Colonic mucosa (tissue), 4 donors: ENCODE measurements at regions not wholly inside any gene's neighbourhood (a gene's known extent, or its start where the extent isn't known, plus 50 kb on each side); places are given as distances from the start of the nearest gene placed in this dataset.

Experiments used
- DNase-seq: peaks from one replicate; pipeline ENCODE4 v3.0.0-alpha.2; 2020
- H3K27ac ChIP-seq: fragments of 200-600 bp; one replicate; pipeline ENCODE4 v1.8.0; 2021
- H3K27me3 ChIP-seq: fragments of 200-600 bp; one replicate; pipeline ENCODE4 v1.8.0; 2021
- H3K36me3 ChIP-seq: fragments of 200-600 bp; one replicate; pipeline ENCODE4 v1.8.0; 2021
- H3K4me1 ChIP-seq: fragments of 200-600 bp; one replicate; pipeline ENCODE4 v1.8.0; 2021; ENCODE audit warnings: mild to moderate bottlenecking
- H3K4me3 ChIP-seq: fragments of 200-600 bp; one replicate; pipeline ENCODE4 v1.8.0; 2021
- H3K9ac ChIP-seq, 2 donors: one replicate each; pipeline ENCODE4 v1.7.0; 2013; ENCODE audit warnings: control low read depth in 2 of 2, low read depth in 2 of 2, low read length in 2 of 2
- H3K9me3 ChIP-seq: fragments of 200-600 bp; one replicate; pipeline ENCODE4 v1.8.0; 2021
- intact Hi-C: fragments of 100-400 bp; cut with DNase I; formaldehyde crosslinking; loops from one replicate; pipeline ENCODE4 v1.14.1; 2022
- TF ChIP-seq, protein P1 (sequence below): fragments of 200-600 bp; IDR thresholded peaks from one replicate; pipeline ENCODE4 v1.8.0; 2022; ENCODE audit warnings: antibody characterized with exemption, mild to moderate bottlenecking
- donor health status: healthy.
- donor health status: DM: no; HTN: no; CAD: no.
- donor health status: DM: no; HTN: no; CAD: no.

DNA sequence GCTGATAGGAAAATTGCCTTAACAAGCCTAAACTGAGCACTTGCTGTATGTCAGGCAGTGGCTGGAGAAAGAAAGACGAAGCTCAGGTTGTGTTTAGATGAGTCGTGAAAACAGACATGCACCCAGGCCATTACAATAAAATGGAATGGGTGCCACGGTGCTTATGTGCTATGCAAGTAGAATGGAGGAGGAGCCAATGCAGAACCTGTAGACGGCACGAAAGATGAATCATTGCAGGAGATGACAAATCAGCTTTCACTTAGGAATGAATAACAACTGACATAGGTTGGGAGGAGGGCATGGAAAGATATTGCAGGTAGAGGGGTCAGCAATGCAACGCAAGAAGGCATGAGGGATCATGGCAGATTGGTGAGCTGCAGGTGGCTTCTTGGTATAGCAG, 61.2 kb upstream of the ARHGAP21 start:
- Histone ChIP-seq H3K27me3 (no peaks in the 10 kb centered on the region), H3K27ac (no peak overlapping the region), H3K9ac (no peak overlapping the region), H3K4me3 (no peak overlapping the region), H3K36me3 (no peaks in the 10 kb centered on the region), H3K9me3 (no peaks in the 10 kb centered on the region), H3K4me1 (no peaks in the 10 kb centered on the region)
- TF ChIP-seq, protein P1, sequence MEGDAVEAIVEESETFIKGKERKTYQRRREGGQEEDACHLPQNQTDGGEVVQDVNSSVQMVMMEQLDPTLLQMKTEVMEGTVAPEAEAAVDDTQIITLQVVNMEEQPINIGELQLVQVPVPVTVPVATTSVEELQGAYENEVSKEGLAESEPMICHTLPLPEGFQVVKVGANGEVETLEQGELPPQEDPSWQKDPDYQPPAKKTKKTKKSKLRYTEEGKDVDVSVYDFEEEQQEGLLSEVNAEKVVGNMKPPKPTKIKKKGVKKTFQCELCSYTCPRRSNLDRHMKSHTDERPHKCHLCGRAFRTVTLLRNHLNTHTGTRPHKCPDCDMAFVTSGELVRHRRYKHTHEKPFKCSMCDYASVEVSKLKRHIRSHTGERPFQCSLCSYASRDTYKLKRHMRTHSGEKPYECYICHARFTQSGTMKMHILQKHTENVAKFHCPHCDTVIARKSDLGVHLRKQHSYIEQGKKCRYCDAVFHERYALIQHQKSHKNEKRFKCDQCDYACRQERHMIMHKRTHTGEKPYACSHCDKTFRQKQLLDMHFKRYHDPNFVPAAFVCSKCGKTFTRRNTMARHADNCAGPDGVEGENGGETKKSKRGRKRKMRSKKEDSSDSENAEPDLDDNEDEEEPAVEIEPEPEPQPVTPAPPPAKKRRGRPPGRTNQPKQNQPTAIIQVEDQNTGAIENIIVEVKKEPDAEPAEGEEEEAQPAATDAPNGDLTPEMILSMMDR = no peak
- intact Hi-C loops = no loop called here
- DNase-seq = no peak

DNA sequence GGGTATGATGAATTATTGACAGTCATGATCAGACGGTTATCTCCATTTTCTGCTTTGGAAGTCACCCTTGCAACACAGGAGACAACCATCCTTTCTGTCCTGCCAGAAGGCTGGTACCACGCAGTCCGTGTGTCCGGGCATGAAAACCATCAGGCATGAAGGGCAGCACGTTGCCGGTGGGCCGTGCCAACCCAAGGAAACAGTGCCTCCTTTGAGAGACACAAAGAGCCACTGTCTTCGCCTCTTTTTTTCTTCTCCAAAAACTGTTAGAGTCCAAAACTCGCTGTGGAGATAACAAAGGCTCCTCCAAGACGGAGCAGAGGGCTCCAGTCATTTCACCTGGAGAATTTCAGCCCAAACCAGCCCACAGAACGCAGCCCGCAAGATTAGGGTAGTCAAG, 60.4 kb upstream of the ARHGAP21 start:
- H3K9me3 ChIP-seq = no peaks in the 10 kb centered on the region
- no peaks in the 10 kb centered on the region for H3K27me3 ChIP-seq
- H3K4me3 ChIP-seq = no peak overlapping the region
- no peak overlapping the region for H3K9ac ChIP-seq
- no peaks in the 10 kb centered on the region for H3K4me1 ChIP-seq
- H3K27ac ChIP-seq = no peak overlapping the region
- H3K36me3 ChIP-seq = no peaks in the 10 kb centered on the region
- no peak for DNase-seq
- intact Hi-C loops = no loop called here
- TF ChIP-seq, protein P1 = no peak

DNA sequence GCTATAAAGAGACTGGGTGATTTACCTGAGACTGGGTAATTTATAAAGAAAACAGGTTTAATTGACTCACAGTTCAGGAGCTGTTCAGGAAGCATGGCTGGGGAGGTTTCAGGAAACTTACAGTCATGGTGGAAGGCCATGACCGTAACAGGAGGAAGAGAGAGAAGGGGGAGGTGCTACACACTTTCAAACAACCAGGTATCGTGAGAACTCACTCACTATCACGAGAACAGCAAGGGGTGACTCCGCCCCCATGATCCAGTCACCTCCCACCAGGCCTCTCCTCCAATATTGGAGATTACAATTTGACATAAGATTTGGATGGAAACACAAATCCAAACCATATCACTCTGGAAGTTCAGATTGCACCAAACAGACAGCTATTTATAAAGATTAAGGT, 59.8 kb upstream of the ARHGAP21 start:
- H3K4me1 ChIP-seq = no peaks in the 10 kb centered on the region
- intact Hi-C loops = no loop called here
- no peak overlapping the region for H3K9ac ChIP-seq
- TF ChIP-seq, protein P1 = no peak
- no peak overlapping the region for H3K4me3 ChIP-seq
- H3K9me3 ChIP-seq = no peaks in the 10 kb centered on the region
- no peak overlapping the region for H3K27ac ChIP-seq
- no peaks in the 10 kb centered on the region for H3K27me3 ChIP-seq
- no peaks in the 10 kb centered on the region for H3K36me3 ChIP-seq
- no peak for DNase-seq

DNA sequence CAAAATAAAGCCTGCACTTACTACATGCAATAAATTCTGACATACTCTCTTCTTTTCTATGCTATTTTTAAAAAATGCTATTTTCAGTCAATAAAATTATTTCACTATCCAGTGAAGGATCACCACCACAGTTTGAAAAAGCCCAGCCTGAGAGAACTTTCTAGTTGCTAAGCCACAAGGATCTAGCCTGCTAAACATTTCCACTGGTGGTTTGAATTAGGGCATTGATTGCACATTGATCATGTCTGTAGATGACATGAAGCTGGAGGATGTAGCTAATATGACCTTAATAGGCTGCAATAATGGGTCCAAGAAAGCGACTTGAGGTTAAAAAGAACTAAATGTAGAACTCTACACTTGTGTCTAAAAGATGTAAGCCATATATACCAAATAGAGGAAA, 56.0 kb upstream of the ARHGAP21 start:
- intact Hi-C loops = no loop called here
- no peaks in the 10 kb centered on the region for H3K36me3 ChIP-seq
- DNase-seq = no peak
- no peak overlapping the region for H3K9ac ChIP-seq
- no peak overlapping the region for H3K27ac ChIP-seq
- H3K27me3 ChIP-seq = no peaks in the 10 kb centered on the region
- H3K9me3 ChIP-seq = no peaks in the 10 kb centered on the region
- no peaks in the 10 kb centered on the region for H3K4me1 ChIP-seq
- TF ChIP-seq, protein P1 = no peak
- H3K4me3 ChIP-seq = no peak overlapping the region

DNA sequence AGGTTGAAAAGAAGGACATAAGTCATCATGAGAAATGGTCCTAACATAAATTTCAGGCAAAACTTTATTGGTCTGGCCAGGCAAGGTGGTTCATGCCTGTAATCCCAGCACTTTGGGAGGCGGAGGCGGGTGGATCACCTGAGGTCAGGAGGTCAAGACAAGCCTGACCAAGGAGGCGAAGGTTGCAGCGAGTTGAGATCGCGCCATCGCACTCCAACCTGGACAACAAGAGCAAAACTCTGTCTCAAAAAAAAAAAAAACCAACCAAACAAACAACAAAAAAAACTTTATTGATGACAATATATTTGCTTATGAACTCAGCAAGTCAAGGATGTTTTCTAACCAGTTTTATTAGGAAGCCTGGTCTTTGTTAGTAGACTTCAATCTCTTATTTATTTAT, 54.6 kb upstream of the ARHGAP21 start:
- TF ChIP-seq, protein P1 = no peak
- Histone ChIP-seq H3K4me3 (no peak overlapping the region), H3K4me1 (no peaks in the 10 kb centered on the region), H3K9ac (no peak overlapping the region), H3K36me3 (no peaks in the 10 kb centered on the region), H3K9me3 (no peaks in the 10 kb centered on the region), H3K27me3 (no peaks in the 10 kb centered on the region), H3K27ac (no peak overlapping the region)
- intact Hi-C loops = no loop called here
- no peak for DNase-seq

DNA sequence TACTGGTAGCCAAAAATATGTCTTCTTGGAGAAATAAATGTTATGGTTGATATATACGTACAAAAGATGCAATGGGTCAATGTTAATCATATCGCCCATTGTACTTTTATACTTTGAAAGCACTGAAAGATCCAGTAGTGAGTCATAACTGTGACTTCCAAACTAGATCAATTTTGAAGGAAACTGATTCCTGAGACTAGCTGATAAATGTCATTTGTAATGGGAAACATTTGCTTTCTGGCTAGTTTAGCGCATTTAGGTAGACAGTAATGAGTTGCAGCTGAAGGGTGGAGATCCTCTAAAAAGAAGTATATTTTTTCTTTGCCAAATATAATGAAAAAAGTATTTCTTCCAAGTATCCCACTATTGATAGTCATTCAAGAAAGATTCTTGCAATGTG, 53.5 kb upstream of the ARHGAP21 start:
- no peaks in the 10 kb centered on the region for H3K36me3 ChIP-seq
- TF ChIP-seq, protein P1 = no peak
- H3K9me3 ChIP-seq = no peaks in the 10 kb centered on the region
- H3K4me1 ChIP-seq = no peaks in the 10 kb centered on the region
- intact Hi-C loops = no loop called here
- no peaks in the 10 kb centered on the region for H3K27me3 ChIP-seq
- H3K9ac ChIP-seq = no peak overlapping the region
- H3K27ac ChIP-seq = no peak overlapping the region
- no peak for DNase-seq
- no peak overlapping the region for H3K4me3 ChIP-seq
